HG03175 (cell line): ENCODE measurements at regions not wholly inside any gene's neighbourhood (a gene's known extent, or its start where the extent isn't known, plus 50 kb on each side); places are given as distances from the start of the nearest gene placed in this dataset.

Experiments
- ATAC-seq: cut with Tn5 transposase; IDR thresholded peaks from one replicate; pipeline ENCODE4 v1.9.1; 2021; ENCODE audit warnings: mild to moderate bottlenecking, moderate library complexity; ENCODE audit not compliant: unreplicated experiment

GRCh38 chr3:189554868-189555557, 76.2 kb upstream of the TP63 start:
- no peak for ATAC-seq

GRCh38 chr3:189555558-189555881, 75.7 kb upstream of the TP63 start:
- ATAC-seq: no peak

GRCh38 chr3:189557824-189558223, 73.4 kb upstream of the TP63 start:
- no peak for ATAC-seq

GRCh38 chr3:189561256-189561655, 69.9 kb upstream of the TP63 start:
- ATAC-seq: no peak

GRCh38 chr3:189563853-189564563, 67.2 kb upstream of the TP63 start:
- ATAC-seq: peak; percentile 79

- ATAC-seq: no peak
Measured at GRCh38 chr3:189566550-189567130, 64.5 kb upstream of the TP63 start.

- no peak for ATAC-seq
Measured at GRCh38 chr3:189567322-189567721, 63.9 kb upstream of the TP63 start.

GRCh38 chr3:189567766-189568420, 63.3 kb upstream of the TP63 start:
- no peak for ATAC-seq

- ATAC-seq: no peak
Measured at GRCh38 chr3:189568961-189569360, 62.2 kb upstream of the TP63 start.

GRCh38 chr3:189569473-189569872, 61.7 kb upstream of the TP63 start:
- ATAC-seq: no peak

GRCh38 chr3:189570916-189571315, 60.3 kb upstream of the TP63 start:
- peak; percentile 62 for ATAC-seq

GRCh38 chr3:189572249-189572648, 58.9 kb upstream of the TP63 start:
- ATAC-seq: no peak

- ATAC-seq: peak; percentile 42
Measured at GRCh38 chr3:189573004-189573403, 58.2 kb upstream of the TP63 start.

- ATAC-seq: no peak
Measured at GRCh38 chr3:189576486-189576885, 54.7 kb upstream of the TP63 start.

- no peak for ATAC-seq
Measured at GRCh38 chr3:189577050-189577951, 53.9 kb upstream of the TP63 start.

- ATAC-seq: no peak
Measured at GRCh38 chr3:189580190-189580589, 51.0 kb upstream of the TP63 start.
